WERI-Rb-1 (cell line): ENCODE measurements at regions not wholly inside any gene's neighbourhood (a gene's known extent, or its start where the extent isn't known, plus 50 kb on each side); places are given as distances from the start of the nearest gene placed in this dataset.

Experiments used
- DNase-seq: peaks from one replicate; pipeline ENCODE4 v3.0.0-alpha.2; 2020
- H3K27ac ChIP-seq: fragments of 250-450 bp; sonication (Bioruptor Pico); 2 replicates; pipeline ENCODE4 v1.5.1; 2020; ENCODE audit warnings: mild to moderate bottlenecking, moderate library complexity
- H3K27me3 ChIP-seq: fragments of 250-450 bp; sonication (Bioruptor Pico); 2 replicates; pipeline ENCODE4 v1.5.1; 2021; ENCODE audit warnings: mild to moderate bottlenecking, low read depth, moderate library complexity; ENCODE audit not compliant: insufficient read depth, severe bottlenecking
- H3K36me3 ChIP-seq: fragments of 250-450 bp; sonication (Bioruptor Pico); 2 replicates; pipeline ENCODE4 v1.5.1; 2020; ENCODE audit warnings: mild to moderate bottlenecking, moderate library complexity
- H3K4me3 ChIP-seq: 2 replicates; pipeline ENCODE4 v1.5.1; 2011; ENCODE audit warnings: low read depth, mild to moderate bottlenecking, control low read depth, low read length
- H3K9me3 ChIP-seq: fragments of 250-450 bp; sonication (Bioruptor Pico); 2 replicates; pipeline ENCODE4 v1.5.1; 2021; ENCODE audit warnings: mild to moderate bottlenecking, moderate library complexity; ENCODE audit not compliant: severe bottlenecking
- TF ChIP-seq, protein P1 (sequence below): IDR thresholded peaks from 2 replicates; pipeline ENCODE4 v1.5.1; 2011; ENCODE audit warnings: low read depth, mild to moderate bottlenecking, control low read depth, inconsistent platforms, low read length

DNA sequence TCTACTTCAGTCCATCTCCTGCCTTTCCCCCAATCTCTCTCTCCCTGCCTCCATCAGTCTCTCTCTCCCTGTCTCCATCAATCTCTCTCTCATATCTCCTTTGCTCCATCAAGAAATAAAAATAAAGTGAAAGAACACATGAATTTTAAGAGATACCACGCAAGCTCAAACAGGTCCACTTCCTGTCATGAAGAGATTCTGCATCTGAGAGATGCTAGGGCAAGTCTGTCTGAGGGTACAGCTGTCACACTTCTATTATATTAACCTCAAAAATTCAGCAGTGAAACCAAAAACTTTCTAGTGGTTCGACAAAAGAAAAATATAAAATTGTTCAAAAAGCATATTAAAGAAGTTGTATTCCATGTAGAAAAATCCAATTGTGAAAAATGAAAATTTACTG is 296.8 kb upstream of the RSPO3 start:
- no peak overlapping the region for H3K4me3 ChIP-seq
- H3K27me3 ChIP-seq, result no peaks in the 10 kb centered on the region
- no peaks in the 10 kb centered on the region for H3K36me3 ChIP-seq
- TF ChIP-seq, protein P1, sequence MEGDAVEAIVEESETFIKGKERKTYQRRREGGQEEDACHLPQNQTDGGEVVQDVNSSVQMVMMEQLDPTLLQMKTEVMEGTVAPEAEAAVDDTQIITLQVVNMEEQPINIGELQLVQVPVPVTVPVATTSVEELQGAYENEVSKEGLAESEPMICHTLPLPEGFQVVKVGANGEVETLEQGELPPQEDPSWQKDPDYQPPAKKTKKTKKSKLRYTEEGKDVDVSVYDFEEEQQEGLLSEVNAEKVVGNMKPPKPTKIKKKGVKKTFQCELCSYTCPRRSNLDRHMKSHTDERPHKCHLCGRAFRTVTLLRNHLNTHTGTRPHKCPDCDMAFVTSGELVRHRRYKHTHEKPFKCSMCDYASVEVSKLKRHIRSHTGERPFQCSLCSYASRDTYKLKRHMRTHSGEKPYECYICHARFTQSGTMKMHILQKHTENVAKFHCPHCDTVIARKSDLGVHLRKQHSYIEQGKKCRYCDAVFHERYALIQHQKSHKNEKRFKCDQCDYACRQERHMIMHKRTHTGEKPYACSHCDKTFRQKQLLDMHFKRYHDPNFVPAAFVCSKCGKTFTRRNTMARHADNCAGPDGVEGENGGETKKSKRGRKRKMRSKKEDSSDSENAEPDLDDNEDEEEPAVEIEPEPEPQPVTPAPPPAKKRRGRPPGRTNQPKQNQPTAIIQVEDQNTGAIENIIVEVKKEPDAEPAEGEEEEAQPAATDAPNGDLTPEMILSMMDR, result no peak
- no peak for DNase-seq
- no peaks in the 10 kb centered on the region for H3K9me3 ChIP-seq
- H3K27ac ChIP-seq, result no peak overlapping the region

DNA sequence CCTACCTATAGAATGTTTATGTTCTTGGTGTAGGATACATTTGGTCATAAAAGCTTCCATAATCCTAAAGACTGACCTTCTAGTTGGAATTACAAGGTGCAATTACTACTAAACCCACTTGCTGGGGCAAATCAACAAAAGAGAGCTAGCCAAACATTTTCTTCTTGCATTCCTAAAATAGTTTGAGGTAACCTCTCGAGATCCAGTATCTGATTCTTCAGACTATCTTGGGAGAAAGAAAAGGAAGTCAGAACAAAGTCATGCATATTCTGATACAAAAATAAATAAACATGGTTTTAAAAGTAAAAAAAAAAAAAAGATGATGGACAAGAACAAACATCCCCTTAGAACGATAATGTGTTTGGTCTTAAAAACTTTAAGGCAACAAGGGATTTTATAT is 294.2 kb upstream of the RSPO3 start:
- DNase-seq, result no peak
- TF ChIP-seq, protein P1, result no peak

DNA sequence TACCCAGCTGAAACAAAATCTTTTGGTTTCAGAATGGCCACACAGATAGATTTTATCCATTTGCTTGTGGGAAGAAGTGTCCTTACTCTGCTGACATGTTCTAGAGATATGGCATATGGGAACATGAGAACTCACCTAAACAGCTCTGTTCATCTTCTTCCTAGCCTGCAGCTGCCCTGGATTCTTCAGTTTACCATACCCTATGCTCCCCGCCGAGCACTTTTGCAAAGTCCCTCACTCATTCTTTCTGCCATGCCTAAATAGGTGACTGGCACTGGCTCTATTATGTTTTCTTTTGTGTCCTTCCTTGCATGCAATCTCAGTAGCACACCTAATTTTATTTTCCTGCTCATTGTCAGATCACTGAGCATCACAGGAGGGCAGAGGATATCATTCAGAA is 293.7 kb upstream of the RSPO3 start:
- TF ChIP-seq, protein P1, result no peak
- Histone ChIP-seq H3K9me3 (no peaks in the 10 kb centered on the region), H3K4me3 (no peak overlapping the region), H3K27ac (no peak overlapping the region), H3K36me3 (no peaks in the 10 kb centered on the region), H3K27me3 (no peaks in the 10 kb centered on the region)
- DNase-seq, result no peak

More for the DNA sequence above, 294.2 kb upstream of the RSPO3 start:
- Histone ChIP-seq H3K4me3 (no peak overlapping the region), H3K36me3 (no peaks in the 10 kb centered on the region), H3K27ac (no peak overlapping the region), H3K9me3 (no peaks in the 10 kb centered on the region), H3K27me3 (no peaks in the 10 kb centered on the region)

DNA sequence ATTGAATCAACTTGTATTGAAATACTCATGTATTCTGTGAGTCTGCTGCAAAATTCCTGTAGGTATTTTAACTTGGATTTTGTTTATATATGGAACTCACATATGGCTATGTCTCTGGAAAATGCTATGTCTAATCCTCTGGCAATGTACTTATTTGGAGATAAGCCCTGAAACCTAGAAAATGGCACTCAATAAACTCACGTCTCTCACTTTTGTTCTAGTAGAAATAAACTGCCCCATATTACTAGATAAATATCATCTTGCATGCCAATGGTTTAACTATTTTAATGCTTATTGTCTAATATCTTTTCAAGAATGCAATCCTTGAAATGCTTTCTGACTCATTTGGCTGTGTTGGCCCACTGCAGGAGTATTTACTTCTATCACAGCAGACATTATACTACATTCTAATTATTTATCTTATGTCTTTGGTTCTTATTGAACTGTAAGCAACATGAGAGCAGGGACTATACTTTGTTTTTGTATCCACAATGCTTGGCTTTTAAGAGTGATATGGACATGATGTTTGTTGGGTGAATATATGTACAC is 292.2 kb upstream of the RSPO3 start:
- no peak overlapping the region for H3K4me3 ChIP-seq
- no peaks in the 10 kb centered on the region for H3K9me3 ChIP-seq
- H3K36me3 ChIP-seq, result no peaks in the 10 kb centered on the region
- DNase-seq, result no peak
- H3K27ac ChIP-seq, result no peak overlapping the region
- TF ChIP-seq, protein P1, result no peak
- H3K27me3 ChIP-seq, result no peaks in the 10 kb centered on the region

DNA sequence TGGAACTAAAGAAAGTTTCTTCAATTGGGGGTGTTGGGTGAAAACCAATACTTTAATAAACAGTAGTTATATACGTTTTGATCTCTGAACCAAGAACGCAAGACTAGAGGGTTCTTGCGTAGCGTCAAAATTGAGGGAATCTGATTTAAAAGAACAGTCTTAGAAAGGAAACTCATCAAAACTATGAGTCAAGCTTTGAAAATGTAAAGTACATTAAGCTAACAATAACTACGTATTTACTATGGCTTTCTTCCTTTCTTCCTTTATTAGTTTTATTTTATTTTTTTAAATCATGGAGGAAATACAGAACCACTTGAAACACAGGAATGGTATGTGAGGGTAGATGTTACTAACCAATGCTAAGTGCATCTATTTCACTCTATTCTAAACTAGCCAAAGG is 287.0 kb upstream of the RSPO3 start:
- DNase-seq, result no peak
- Histone ChIP-seq H3K36me3 (no peaks in the 10 kb centered on the region), H3K9me3 (no peaks in the 10 kb centered on the region), H3K27me3 (no peaks in the 10 kb centered on the region), H3K4me3 (no peak overlapping the region), H3K27ac (no peak overlapping the region)
- TF ChIP-seq, protein P1, result no peak

DNA sequence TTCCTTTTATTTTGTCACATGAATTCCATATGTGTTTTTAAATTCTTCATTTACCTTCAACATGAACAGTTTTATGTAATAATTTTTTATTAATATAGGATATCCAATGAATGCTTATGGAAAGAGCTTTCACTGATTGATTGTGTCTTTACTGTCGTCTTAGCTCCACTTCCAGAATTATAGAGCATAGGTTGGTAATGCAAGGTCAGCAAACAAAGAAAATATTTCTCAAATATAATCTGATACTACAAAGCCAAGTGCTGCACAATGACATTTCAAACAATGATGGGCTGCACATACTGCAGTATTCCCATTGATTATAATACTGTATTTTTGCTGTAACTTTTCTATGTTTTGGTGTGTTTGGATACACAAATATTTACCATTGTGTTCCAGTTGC is 275.7 kb upstream of the RSPO3 start:
- Histone ChIP-seq H3K36me3 (no peaks in the 10 kb centered on the region), H3K27me3 (no peaks in the 10 kb centered on the region), H3K27ac (no peak overlapping the region), H3K9me3 (no peaks in the 10 kb centered on the region), H3K4me3 (no peak overlapping the region)
- TF ChIP-seq, protein P1, result no peak
- DNase-seq, result no peak
